ENCODE measurements at regions not wholly inside any gene's neighbourhood (a gene's known extent, or its start where the extent isn't known, plus 50 kb on each side); places are given as distances from the start of the nearest gene placed in this dataset.

- no peak for DNase-seq (ENCODE audit: low spot score)
- no peak for TF ChIP-seq CTCF (IDR thresholded peaks at IDR 0.05; ENCODE audit: extremely low read depth, missing control alignments)
These were observed 300.0 kb upstream of the ALG10B start for GRCh38 chr12:38016602-38017001.

- no peak for DNase-seq (ENCODE audit: low spot score)
- TF ChIP-seq CTCF (IDR thresholded peaks at IDR 0.05; ENCODE audit: extremely low read depth, missing control alignments), result no peak
These were observed 290.7 kb upstream of the ALG10B start for GRCh38 chr12:38025916-38026315.

- no peak for TF ChIP-seq CTCF (IDR thresholded peaks at IDR 0.05; ENCODE audit: extremely low read depth, missing control alignments)
- no peak for DNase-seq (ENCODE audit: low spot score)
These were observed 263.5 kb upstream of the ALG10B start for GRCh38 chr12:38053113-38053512.

GRCh38 chr12:38053655-38054464 lies 262.7 kb upstream of the ALG10B start:
- TF ChIP-seq CTCF (IDR thresholded peaks at IDR 0.05; ENCODE audit: extremely low read depth, missing control alignments), result no peak
- no peak for DNase-seq (ENCODE audit: low spot score)

GRCh38 chr12:38056701-38057689 lies 259.6 kb upstream of the ALG10B start:
- DNase-seq (ENCODE audit: low spot score), result no peak
- TF ChIP-seq CTCF (IDR thresholded peaks at IDR 0.05; ENCODE audit: extremely low read depth, missing control alignments), result no peak

GRCh38 chr12:38099686-38100085 lies 216.9 kb upstream of the ALG10B start:
- TF ChIP-seq CTCF (IDR thresholded peaks at IDR 0.05; ENCODE audit: extremely low read depth, missing control alignments), result no peak
- no peak for DNase-seq (ENCODE audit: low spot score)

- DNase-seq (ENCODE audit: low spot score), result no peak
- TF ChIP-seq CTCF (IDR thresholded peaks at IDR 0.05; ENCODE audit: extremely low read depth, missing control alignments), result no peak
These were observed 214.8 kb upstream of the ALG10B start for GRCh38 chr12:38101753-38102152.
